HepG2 (cell line): ENCODE measurements at regions not wholly inside any gene's neighbourhood (a gene's known extent, or its start where the extent isn't known, plus 50 kb on each side); places are given as distances from the start of the nearest gene placed in this dataset.

ENCODE experiments used
- ATAC-seq: fragments of 200-7000 bp; cut with Tn5 transposase; 3 replicates; pipeline ENCODE4 v1.9.1; 2020; ENCODE audit warnings: mild to moderate bottlenecking, moderate library complexity
- BruUV-seq: library from RNA; stranded (reverse); fragments of 400-500 nt; replicated peaks from 2 replicates; lab custom pipeline; 2021; lab: Mats Ljungman, UMichigan
- CTCF ChIA-PET: fragments of 300-600 bp; formaldehyde crosslinking; extraction: SDS; loops from one replicate; lab custom pipeline; 2021; ENCODE audit warnings: low total read pairs, inconsistent platforms, low intra/inter-chr PET ratio; lab: Yijun Ruan, JAX
- POLR2A ChIA-PET: fragments of 350-600 bp; sonication (Branson Sonifier 250); formaldehyde crosslinking; loops from one replicate; lab custom pipeline; 2020; ENCODE audit warnings: antibody characterized with exemption, inconsistent platforms; lab: Yijun Ruan, JAX
- DNase-seq: peaks from one replicate; pipeline ENCODE4 v3.0.0-alpha.2; 2015; ENCODE audit warnings: low spot score
- FAIRE-seq: peaks from 3 replicates; lab custom pipeline; 2011; peaks lifted over from hg19 to GRCh38; lab: Jason Lieb, UNC
- H2AFZ ChIP-seq: one replicate; pipeline ENCODE4 v1.6.1; 2011; ENCODE audit warnings: low read length, inconsistent platforms
- H3K27ac ChIP-seq: fragments of 300-600 bp; 3 replicates; pipeline ENCODE4 v1.8.0; 2011; ENCODE audit warnings: mixed run types, mild to moderate bottlenecking, mixed read lengths, low read length, inconsistent platforms; ENCODE audit not compliant: insufficient read depth; ENCODE audit errors: extremely low read length
- H3K27me3 ChIP-seq, 2 experiments: fragments of 200-600 bp in 1 of 2; 2 replicates in 1 of 2; 3 replicates in 1 of 2; pipeline versions ENCODE4 v1.6.0 to v1.8.0; 2011; ENCODE audit warnings: low read length in 2 of 2, mild to moderate bottlenecking in 2 of 2, moderate library complexity in 2 of 2, inconsistent platforms in 1 of 2; ENCODE audit not compliant: insufficient read depth in 2 of 2, control insufficient read depth in 1 of 2
- H3K36me3 ChIP-seq, 2 experiments: fragments of 200-600 bp in 1 of 2; replicated peaks in 1 of 2; 2 replicates in 1 of 2; 3 replicates in 1 of 2; pipeline versions ENCODE4 v1.5.1 to v1.8.0; 2011; ENCODE audit warnings: low read length in 2 of 2, inconsistent platforms in 1 of 2; ENCODE audit not compliant: insufficient read depth in 2 of 2, control insufficient read depth in 1 of 2
- H3K4me1 ChIP-seq: 2 replicates; pipeline ENCODE4 v1.5.1; 2012; ENCODE audit warnings: low read length, inconsistent platforms; ENCODE audit not compliant: insufficient read depth
- H3K4me2 ChIP-seq: 2 replicates; pipeline ENCODE4 v1.6.0; 2011; ENCODE audit warnings: low read depth, low read length, inconsistent platforms
- H3K4me3 ChIP-seq, 3 experiments: fragments of 200-600 bp in 1 of 3; sonication (generic), shearing (Covaris generic) in 1 of 3; replicated peaks in 1 of 3; 2 replicates each; pipeline ENCODE4 v1.5.1; 2011 to 2016; ENCODE audit warnings: low read length in 3 of 3, inconsistent platforms in 2 of 3, low read depth in 2 of 3, mild to moderate bottlenecking in 2 of 3, control low read depth in 1 of 3, mixed read lengths in 1 of 3; ENCODE audit not compliant: insufficient read depth in 1 of 3
- H3K79me2 ChIP-seq: one replicate; pipeline ENCODE4 v1.6.1; 2011; ENCODE audit warnings: low read length, inconsistent platforms; ENCODE audit not compliant: insufficient read depth
- H3K9ac ChIP-seq: 2 replicates; pipeline ENCODE4 v1.6.0; 2011; ENCODE audit warnings: mild to moderate bottlenecking, low read depth, low read length, inconsistent platforms; ENCODE audit not compliant: insufficient read depth
- H3K9me3 ChIP-seq: 2 replicates; pipeline ENCODE4 v1.5.1; 2012; ENCODE audit warnings: mild to moderate bottlenecking, low read length
- H4K20me1 ChIP-seq: 2 replicates; pipeline ENCODE4 v1.6.0; 2011; ENCODE audit warnings: inconsistent platforms, mild to moderate bottlenecking, low read length, moderate library complexity; ENCODE audit not compliant: insufficient read depth
- CREM ChIP-seq, 2 experiments: sonication (generic) in 1 of 2; formaldehyde crosslinking in 1 of 2; IDR thresholded peaks; 2 replicates each; pipeline versions ENCODE4 v1.4.0 to v1.6.1; 2016 to 2020; ENCODE audit warnings: antibody characterized with exemption in 1 of 2, mild to moderate bottlenecking in 1 of 2, missing genetic modification reagents in 1 of 2
- NR3C1 ChIP-seq: sonication (generic); formaldehyde crosslinking; IDR thresholded peaks from 2 replicates; pipeline ENCODE4 v1.4.0; 2020; ENCODE audit warnings: missing genetic modification reagents
- SIN3A ChIP-seq: IDR thresholded peaks from 2 replicates; pipeline ENCODE4 v1.6.1; 2011; ENCODE audit warnings: low read depth, mild to moderate bottlenecking, control low read depth, low read length, borderline replicate concordance
- SMARCE1 ChIP-seq: fragments of 450-650 bp; IDR thresholded peaks from 2 replicates; pipeline ENCODE4 v1.6.1; 2017; ENCODE audit warnings: borderline replicate concordance
- SOX6 ChIP-seq, 2 experiments: fragments of 450-650 bp in 1 of 2; sonication (generic) in 1 of 2; formaldehyde crosslinking in 1 of 2; IDR thresholded peaks; 2 replicates each; pipeline versions ENCODE4 v1.4.0 to v1.6.1; 2017 to 2020; ENCODE audit warnings: antibody characterized with exemption in 1 of 2, mild to moderate bottlenecking in 1 of 2, missing genetic modification reagents in 1 of 2
- SP1 ChIP-seq, 2 experiments: fragments of 450-650 bp in 1 of 2; sonication (generic) in 1 of 2; formaldehyde crosslinking in 1 of 2; IDR thresholded peaks; 2 replicates each; pipeline versions ENCODE4 v1.4.0 to v1.6.1; 2016 to 2020; ENCODE audit warnings: missing genetic modification reagents in 1 of 2
- SP4 ChIP-seq: sonication (generic); formaldehyde crosslinking; IDR thresholded peaks from 2 replicates; pipeline ENCODE4 v1.8.1; 2023; ENCODE audit warnings: mild to moderate bottlenecking, missing genetic modification reagents
- WIZ ChIP-seq: sonication (generic); formaldehyde crosslinking; IDR thresholded peaks from 2 replicates; pipeline ENCODE4 v1.5.1; 2020; ENCODE audit warnings: mild to moderate bottlenecking, missing genetic modification reagents
- ZBTB14 ChIP-seq: sonication (generic); formaldehyde crosslinking; IDR thresholded peaks from 2 replicates; pipeline ENCODE4 v1.4.0; 2020; ENCODE audit warnings: missing genetic modification reagents
- ZFYVE20 ChIP-seq: sonication (generic); formaldehyde crosslinking; IDR thresholded peaks from 2 replicates; pipeline ENCODE4 v1.8.0; 2023; ENCODE audit warnings: low read depth, mild to moderate bottlenecking, moderate library complexity, missing genetic modification reagents, borderline replicate concordance
- ZNF10 ChIP-seq: sonication (generic); formaldehyde crosslinking; IDR thresholded peaks from 2 replicates; pipeline ENCODE4 v1.4.0; 2020; ENCODE audit warnings: mild to moderate bottlenecking, low read depth, missing genetic modification reagents, borderline replicate concordance
- ZNF101 ChIP-seq: sonication (generic); formaldehyde crosslinking; IDR thresholded peaks from 2 replicates; pipeline ENCODE4 v1.4.0; 2020; ENCODE audit warnings: mild to moderate bottlenecking, low read depth, missing genetic modification reagents, borderline replicate concordance
- ZNF274 ChIP-seq: sonication (generic); formaldehyde crosslinking; IDR thresholded peaks from 2 replicates; pipeline ENCODE4 v1.5.1; 2020; ENCODE audit warnings: mild to moderate bottlenecking, missing genetic modification reagents
- ZNF513 ChIP-seq: sonication (generic); formaldehyde crosslinking; conservative IDR thresholded peaks from 2 replicates; pipeline ENCODE4 v1.5.0; 2020; ENCODE audit warnings: missing genetic modification reagents
- ZNF569 ChIP-seq: sonication (generic); formaldehyde crosslinking; IDR thresholded peaks from 2 replicates; pipeline ENCODE4 v1.5.0; 2020; ENCODE audit warnings: mild to moderate bottlenecking, missing genetic modification reagents, moderate library complexity, borderline replicate concordance
- ZNF746 ChIP-seq: sonication (generic); formaldehyde crosslinking; IDR thresholded peaks from 2 replicates; pipeline ENCODE4 v1.8.0; 2022; ENCODE audit warnings: mild to moderate bottlenecking, missing genetic modification reagents
- ZNF75D ChIP-seq: sonication (generic); formaldehyde crosslinking; IDR thresholded peaks from 2 replicates; pipeline ENCODE4 v1.8.1; 2023; ENCODE audit warnings: missing genetic modification reagents, mild to moderate bottlenecking, borderline replicate concordance
- ZUFSP ChIP-seq: sonication (generic); formaldehyde crosslinking; IDR thresholded peaks from 2 replicates; pipeline ENCODE4 v1.9.0; 2021; ENCODE audit warnings: missing genetic modification reagents, mild to moderate bottlenecking, borderline replicate concordance
- ZXDC ChIP-seq: sonication (generic); formaldehyde crosslinking; IDR thresholded peaks from 2 replicates; pipeline ENCODE4 v1.5.0; 2020; ENCODE audit warnings: mild to moderate bottlenecking, missing genetic modification reagents
- in situ Hi-C: cut with HindIII; loops from 2 replicates; pipeline ENCODE4 v1.10.0; 2017; ENCODE audit warnings: low pct_unique_long_range_greater_than_20kb; ENCODE audit not compliant: extremely low pct_ligation_motif_present
- intact Hi-C: fragments of 100-400 bp; cut with micrococcal nuclease; formaldehyde crosslinking; loops from one replicate; pipeline ENCODE4 v1.10.0; 2022; ENCODE audit not compliant: unreplicated experiment

- in situ Hi-C loops, result no loop called here
Measured at GRCh38 chr12:87758271-87758670, 270.9 kb downstream of the C12orf50 start.

More at GRCh38 chr12:87758271-87758670, 270.9 kb downstream of the C12orf50 start:
- no peak overlapping the region for H3K9ac ChIP-seq
- no peaks in the 10 kb centered on the region for H3K79me2 ChIP-seq
- no peak overlapping the region for H3K27ac ChIP-seq
- ChIA-PET CTCF (no interaction called here), POLR2A (no interaction called here)
- no peak overlapping the region for H3K4me2 ChIP-seq
- intact Hi-C loops, result no loop called here
- H3K36me3 ChIP-seq, result no peaks in the 10 kb centered on the region
- H3K4me1 ChIP-seq, result no peaks in the 10 kb centered on the region
- FAIRE-seq (no peak), DNase-seq (no peak), ATAC-seq (no peak)
- H3K4me3 ChIP-seq, result no peak overlapping the region
- TF ChIP-seq ZNF513 (CRISPR knock-in tag), result no peak
- no peak for TF ChIP-seq ZXDC (CRISPR knock-in tag)
- no peak for TF ChIP-seq ZNF569
- no peak for TF ChIP-seq ZFYVE20 (CRISPR knock-in tag)
- no peak for TF ChIP-seq SIN3A
- TF ChIP-seq ZNF274 (CRISPR knock-in tag), result no peak
- no peak for TF ChIP-seq ZBTB14 (CRISPR knock-in tag)
- TF ChIP-seq ZNF746, result no peak
- no peak for TF ChIP-seq SMARCE1
- no peak for TF ChIP-seq CREM (IDR thresholded peaks at IDR 0.05)
- TF ChIP-seq CREM (CRISPR knock-in tag; IDR thresholded peaks at IDR 0.05), result no peak
- TF ChIP-seq SOX6 (IDR thresholded peaks at IDR 0.05), result no peak
- TF ChIP-seq SOX6 (CRISPR knock-in tag; IDR thresholded peaks at IDR 0.05), result no peak
- TF ChIP-seq WIZ (CRISPR knock-in tag), result no peak
- TF ChIP-seq ZNF10, result no peak
- TF ChIP-seq ZNF101 (CRISPR knock-in tag), result no peak
- TF ChIP-seq ZNF75D (CRISPR knock-in tag), result no peak
- TF ChIP-seq ZUFSP (CRISPR knock-in tag), result no peak
- no peak for TF ChIP-seq SP4 (CRISPR knock-in tag)
- no peak for TF ChIP-seq NR3C1 (CRISPR knock-in tag)
- no peak for TF ChIP-seq SP1 (IDR thresholded peaks at IDR 0.05)
- no peak for TF ChIP-seq SP1 (CRISPR knock-in tag; IDR thresholded peaks at IDR 0.05)
- no peak overlapping the region for H2AFZ ChIP-seq
- no TSS peak for BruUV-seq
- H3K9me3 ChIP-seq, result peaks cover 56% of the 10 kb centered on the region
- no peaks in the 10 kb centered on the region for H4K20me1 ChIP-seq
- H3K27me3 ChIP-seq, result no peaks in the 10 kb centered on the region
